Gastrocnemius medialis (tissue), 4 donors: ENCODE measurements at regions not wholly inside any gene's neighbourhood (a gene's known extent, or its start where the extent isn't known, plus 50 kb on each side); places are given as distances from the start of the nearest gene placed in this dataset.

ENCODE experiments used
- ATAC-seq, 2 donors: fragments of 150-250 bp; one replicate each; pipeline ENCODE4 v1.9.1; 2016
- DNase-seq, 2 donors: peaks; one replicate each; pipeline ENCODE4 v3.0.0-alpha.2; 2019
- H3K27ac ChIP-seq, 4 donors: fragments of 200-600 bp; sonication (generic); 1 replicate in 1 of 4; 2 replicates in 3 of 4; pipeline ENCODE4 v1.5.1; 2016 to 2018; ENCODE audit warnings: mild to moderate bottlenecking in 2 of 4, moderate library complexity in 1 of 4
- H3K27me3 ChIP-seq, 3 donors: fragments of 200-600 bp; sonication (generic) in 2 of 3; 1 replicate in 1 of 3; 2 replicates in 2 of 3; pipeline versions ENCODE4 v1.5.1 to v1.6.0; 2016 to 2019; ENCODE audit warnings: mild to moderate bottlenecking in 1 of 3, moderate library complexity in 1 of 3
- H3K36me3 ChIP-seq, 2 donors: fragments of 200-600 bp; sonication (generic) in 1 of 2; one replicate each; pipeline ENCODE4 v1.5.1; 2017 to 2018
- H3K4me1 ChIP-seq, 2 donors: fragments of 200-600 bp; sonication (generic) in 1 of 2; one replicate each; pipeline ENCODE4 v1.5.1; 2016 to 2017; ENCODE audit warnings: mild to moderate bottlenecking in 2 of 2
- H3K4me3 ChIP-seq, 4 donors: fragments of 200-600 bp; sonication (generic) in 3 of 4; 1 replicate in 1 of 4; 2 replicates in 3 of 4; pipeline ENCODE4 v1.5.1; 2016 to 2019; ENCODE audit warnings: mild to moderate bottlenecking in 2 of 4
- H3K9me3 ChIP-seq, 3 donors: fragments of 200-600 bp; sonication (generic) in 2 of 3; 1 replicate in 1 of 3; 2 replicates in 2 of 3; pipeline ENCODE4 v1.5.1; 2016 to 2019
- POLR2A ChIP-seq, 2 donors: fragments of 450-650 bp; IDR thresholded peaks; one replicate each; pipeline ENCODE4 v1.6.1; 2017; ENCODE audit warnings: antibody characterized with exemption in 2 of 2, mild to moderate bottlenecking in 2 of 2, moderate library complexity in 2 of 2
- in situ Hi-C, 4 donors: fragments of 200-750 bp; cut with MboI; loops; one replicate each; pipeline versions ENCODE4 v1.15.0 to v1.8.0; 2017; ENCODE audit warnings: low sequenced_read_pairs in 4 of 4
- intact Hi-C: fragments of 100-400 bp; cut with DNase I; formaldehyde crosslinking; loops from one replicate; pipeline ENCODE4 v1.15.1; 2023; ENCODE audit warnings: low total_unique reads
- TF ChIP-seq, protein P1 (sequence below), 5 experiments: fragments of 450-650 bp in 3 of 5; fragments of 200-600 bp in 2 of 5; sonication (generic) in 2 of 5; IDR thresholded peaks in 4 of 5; conservative IDR thresholded peaks in 1 of 5; 1 replicate in 4 of 5; 2 replicates in 1 of 5; pipeline ENCODE4 v1.5.1; 2016 to 2019; ENCODE audit warnings: antibody characterized with exemption in 5 of 5, mild to moderate bottlenecking in 3 of 5, moderate library complexity in 3 of 5

DNA sequence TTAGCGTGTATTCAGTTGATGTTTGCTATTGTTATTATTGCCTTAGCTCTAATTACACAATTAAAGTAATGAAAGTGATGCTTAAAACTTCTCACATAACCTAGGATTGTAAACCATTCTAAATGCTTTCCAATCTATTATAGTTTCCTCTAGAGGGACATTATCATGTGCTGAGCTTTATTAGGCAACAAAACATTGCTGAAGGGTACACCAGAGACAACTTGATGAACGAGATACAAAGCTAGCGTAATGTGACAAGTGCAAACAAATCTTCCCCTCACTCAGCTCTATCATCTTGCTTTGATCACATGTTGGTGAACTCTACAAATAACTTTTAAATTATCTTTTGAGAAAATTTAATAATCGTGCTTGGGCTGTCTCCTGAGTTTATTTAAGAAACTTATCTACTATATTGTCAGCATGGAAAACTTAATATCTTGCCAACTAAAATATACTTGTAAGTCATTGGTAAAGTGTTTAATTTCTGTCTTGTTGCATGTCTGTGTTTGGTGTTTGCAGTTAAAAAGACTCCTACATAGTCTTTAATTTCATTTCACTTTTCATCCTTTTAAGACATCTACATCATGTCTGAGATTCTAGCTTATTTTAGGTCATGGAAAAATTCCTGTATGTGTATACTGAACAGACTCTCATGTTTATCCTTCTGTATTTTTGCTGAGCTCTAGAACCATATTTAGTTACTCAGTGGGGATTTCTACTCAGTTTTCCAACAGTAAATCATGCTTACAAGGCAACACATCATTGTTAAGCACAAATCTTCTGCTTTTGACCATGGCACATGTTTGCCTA, 104.2 kb upstream of the ADAMTS5 start:
- H3K36me3 ChIP-seq = no peaks in the 10 kb centered on the region
- H3K9me3 ChIP-seq = no peaks in the 10 kb centered on the region
- in situ Hi-C loops (no loop called here), intact Hi-C loops (loop anchor here (10.0 kb wide), 1 partner anchor 96 kb away; no protein-coding TSS in a partner anchor)
- no peaks in the 10 kb centered on the region for H3K27me3 ChIP-seq
- peak overlapping the region in 1 of 4 donors; percentile 5 for H3K27ac ChIP-seq
- ATAC-seq (peak; percentile 46 to 56), DNase-seq (no peak)
- H3K4me3 ChIP-seq = no peak overlapping the region
- TF ChIP-seq, protein P1, sequence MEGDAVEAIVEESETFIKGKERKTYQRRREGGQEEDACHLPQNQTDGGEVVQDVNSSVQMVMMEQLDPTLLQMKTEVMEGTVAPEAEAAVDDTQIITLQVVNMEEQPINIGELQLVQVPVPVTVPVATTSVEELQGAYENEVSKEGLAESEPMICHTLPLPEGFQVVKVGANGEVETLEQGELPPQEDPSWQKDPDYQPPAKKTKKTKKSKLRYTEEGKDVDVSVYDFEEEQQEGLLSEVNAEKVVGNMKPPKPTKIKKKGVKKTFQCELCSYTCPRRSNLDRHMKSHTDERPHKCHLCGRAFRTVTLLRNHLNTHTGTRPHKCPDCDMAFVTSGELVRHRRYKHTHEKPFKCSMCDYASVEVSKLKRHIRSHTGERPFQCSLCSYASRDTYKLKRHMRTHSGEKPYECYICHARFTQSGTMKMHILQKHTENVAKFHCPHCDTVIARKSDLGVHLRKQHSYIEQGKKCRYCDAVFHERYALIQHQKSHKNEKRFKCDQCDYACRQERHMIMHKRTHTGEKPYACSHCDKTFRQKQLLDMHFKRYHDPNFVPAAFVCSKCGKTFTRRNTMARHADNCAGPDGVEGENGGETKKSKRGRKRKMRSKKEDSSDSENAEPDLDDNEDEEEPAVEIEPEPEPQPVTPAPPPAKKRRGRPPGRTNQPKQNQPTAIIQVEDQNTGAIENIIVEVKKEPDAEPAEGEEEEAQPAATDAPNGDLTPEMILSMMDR (IDR thresholded peaks at IDR 0.05 in 4 of 5, conservative IDR thresholded peaks at IDR 0.05 in 1 of 5) = no peak
- TF ChIP-seq POLR2A (IDR thresholded peaks at IDR 0.05) = no peak
- no peaks in the 10 kb centered on the region for H3K4me1 ChIP-seq

DNA sequence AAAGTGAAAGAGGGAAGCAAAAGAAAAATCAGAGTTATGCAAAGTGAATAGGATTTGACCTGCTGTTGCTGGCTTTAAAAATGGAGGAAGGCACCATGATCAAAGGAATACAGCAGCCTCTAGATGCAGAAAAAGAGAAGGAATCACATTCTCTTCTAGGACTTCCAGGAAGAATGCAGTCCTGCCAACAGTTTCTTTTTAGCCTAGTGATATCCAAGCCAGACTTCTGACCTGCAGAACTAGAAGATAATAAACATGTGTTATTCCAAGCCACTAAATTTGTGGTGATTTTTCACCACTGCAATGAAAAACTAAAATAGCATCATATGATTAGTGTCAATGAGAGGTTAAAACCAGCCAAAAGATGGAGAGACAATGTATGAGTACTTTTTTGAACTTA, 101.9 kb upstream of the ADAMTS5 start:
- ATAC-seq (no peak), DNase-seq (no peak)
- Histone ChIP-seq H3K9me3 (no peaks in the 10 kb centered on the region), H3K4me1 (no peaks in the 10 kb centered on the region), H3K27me3 (no peaks in the 10 kb centered on the region), H3K36me3 (no peaks in the 10 kb centered on the region), H3K4me3 (no peak overlapping the region), H3K27ac (no peak overlapping the region)
- TF ChIP-seq, protein P1 (IDR thresholded peaks at IDR 0.05 in 4 of 5, conservative IDR thresholded peaks at IDR 0.05 in 1 of 5) = no peak
- in situ Hi-C loops = no loop called here
- intact Hi-C loops = no loop called here

DNA sequence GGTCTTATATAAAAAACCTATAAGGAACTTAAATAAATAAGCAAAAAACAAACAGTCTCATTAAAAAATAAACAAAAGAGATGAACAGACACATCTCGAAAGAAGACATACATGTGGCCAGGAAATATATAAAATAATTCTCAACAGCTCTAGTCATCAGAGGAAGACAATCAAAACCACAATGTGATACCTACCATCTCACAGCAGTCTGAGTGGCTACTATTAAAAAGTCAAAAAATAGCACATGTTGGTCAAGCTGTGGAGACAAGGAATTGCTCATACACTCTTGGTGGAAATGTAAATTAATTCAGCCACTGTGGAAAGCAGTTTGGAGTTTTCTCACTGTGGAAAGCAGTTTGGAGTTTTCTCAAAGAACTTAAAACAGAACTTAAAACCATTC, 100.3 kb upstream of the ADAMTS5 start:
- H3K4me3 ChIP-seq = no peak overlapping the region
- peaks cover 3 to 4% of the 10 kb centered on the region in 2 donors for H3K4me1 ChIP-seq
- no peaks in the 10 kb centered on the region for H3K36me3 ChIP-seq
- H3K27ac ChIP-seq = no peak overlapping the region
- in situ Hi-C loops (no loop called here), intact Hi-C loops (no loop called here)
- H3K27me3 ChIP-seq = no peaks in the 10 kb centered on the region
- no peaks in the 10 kb centered on the region for H3K9me3 ChIP-seq
- DNase-seq = no peak
- no peak for ATAC-seq
- no peak for TF ChIP-seq POLR2A (IDR thresholded peaks at IDR 0.05)
- TF ChIP-seq, protein P1 (IDR thresholded peaks at IDR 0.05 in 4 of 5, conservative IDR thresholded peaks at IDR 0.05 in 1 of 5) = no peak

DNA sequence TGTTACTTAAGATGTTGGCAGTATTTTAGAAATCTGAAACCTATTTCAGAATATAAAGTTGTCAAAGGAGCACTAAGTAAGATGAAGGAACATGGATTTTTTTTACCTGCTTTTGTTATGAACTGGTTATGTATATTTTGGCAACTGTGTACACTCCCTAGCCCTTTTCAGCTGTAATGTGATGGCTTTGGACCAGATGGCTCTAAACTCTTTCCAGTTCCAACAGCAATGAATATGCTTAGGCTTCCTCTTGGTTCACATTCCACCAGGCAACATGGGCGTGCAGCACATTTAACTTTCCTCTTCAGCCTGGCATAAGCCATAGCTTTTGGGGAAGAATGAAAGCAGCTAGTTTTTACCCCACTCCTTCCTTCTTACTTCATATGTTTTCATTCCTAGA, 95.6 kb upstream of the ADAMTS5 start:
- intact Hi-C loops = no loop called here
- DNase-seq (no peak), ATAC-seq (no peak)
- Histone ChIP-seq H3K27ac (no peak overlapping the region), H3K4me1 (peaks cover 8% of the 10 kb centered on the region in 2 donors), H3K27me3 (no peaks in the 10 kb centered on the region), H3K4me3 (no peak overlapping the region), H3K9me3 (no peaks in the 10 kb centered on the region), H3K36me3 (no peaks in the 10 kb centered on the region)
- TF ChIP-seq, protein P1 (IDR thresholded peaks at IDR 0.05 in 4 of 5, conservative IDR thresholded peaks at IDR 0.05 in 1 of 5) = no peak
- in situ Hi-C loops = no loop called here
